Lung (tissue), 11 donors: ENCODE measurements at regions not wholly inside any gene's neighbourhood (a gene's known extent, or its start where the extent isn't known, plus 50 kb on each side); places are given as distances from the start of the nearest gene placed in this dataset.

ENCODE experiments used
- ATAC-seq: fragments of 200-7000 bp; cut with Tn5 transposase; one replicate; pipeline ENCODE4 v1.9.1; 2020; ENCODE audit warnings: moderate number of reproducible peaks; ENCODE audit not compliant: insufficient read depth, low FRiP score
- DNase-seq, 3 donors: peaks; one replicate each; pipeline ENCODE4 v3.0.0-alpha.2; 2013 to 2017
- H3K27ac ChIP-seq, 2 donors: one replicate each; pipeline ENCODE4 v1.5.1; 2013; ENCODE audit warnings: mild to moderate bottlenecking in 2 of 2, moderate library complexity in 2 of 2, control low read depth in 1 of 2, inconsistent platforms in 1 of 2, low read depth in 1 of 2, low read length in 1 of 2
- H3K27me3 ChIP-seq, 3 donors: one replicate each; pipeline ENCODE4 v1.5.1; 2013; ENCODE audit warnings: low read length in 2 of 3; ENCODE audit not compliant: control insufficient read depth in 3 of 3, insufficient read depth in 3 of 3
- H3K36me3 ChIP-seq, 4 donors: one replicate each; pipeline ENCODE4 v1.5.1; 2013; ENCODE audit warnings: low read length in 4 of 4, mild to moderate bottlenecking in 1 of 4, moderate library complexity in 1 of 4; ENCODE audit not compliant: control insufficient read depth in 4 of 4, insufficient read depth in 4 of 4
- H3K4me1 ChIP-seq, 5 donors: one replicate each; pipeline ENCODE4 v1.5.1; 2013; ENCODE audit warnings: low read length in 5 of 5, mild to moderate bottlenecking in 2 of 5, moderate library complexity in 1 of 5; ENCODE audit not compliant: control insufficient read depth in 5 of 5, insufficient read depth in 5 of 5
- H3K4me3 ChIP-seq: one replicate; pipeline ENCODE4 v1.5.1; 2013; ENCODE audit warnings: mild to moderate bottlenecking, control low read depth, moderate library complexity
- H3K9ac ChIP-seq, 2 donors: one replicate each; pipeline ENCODE4 v1.5.1; 2013; ENCODE audit warnings: low read length in 2 of 2, control low read depth in 1 of 2; ENCODE audit not compliant: insufficient read depth in 1 of 2
- H3K9me3 ChIP-seq, 4 donors: one replicate each; pipeline ENCODE4 v1.5.1; 2013; ENCODE audit warnings: low read length in 3 of 4, mild to moderate bottlenecking in 1 of 4, moderate library complexity in 1 of 4; ENCODE audit not compliant: control insufficient read depth in 4 of 4, insufficient read depth in 3 of 4
- WGBS, 2 donors: extraction: QIAGEN DNeasy Blood & Tissue Kit; methylation state at CpG; one replicate each; pipeline ENCODE4 v1.1.7; 2013; 5-methylcytosine and 5-hydroxymethylcytosine counted together
- TF ChIP-seq, protein P1 (sequence below): IDR thresholded peaks from 2 replicates; pipeline ENCODE4 v1.5.1; 2012; ENCODE audit warnings: mild to moderate bottlenecking; ENCODE audit errors: control extremely low read depth, extremely low read depth
- donor health status: control.
- donor health status: control.
- donor health status: Bipolar disorder and iron deficiency.
- donor health status: healthy.
- donor health status: DM: yes; HTN: yes; CAD: no.

DNA sequence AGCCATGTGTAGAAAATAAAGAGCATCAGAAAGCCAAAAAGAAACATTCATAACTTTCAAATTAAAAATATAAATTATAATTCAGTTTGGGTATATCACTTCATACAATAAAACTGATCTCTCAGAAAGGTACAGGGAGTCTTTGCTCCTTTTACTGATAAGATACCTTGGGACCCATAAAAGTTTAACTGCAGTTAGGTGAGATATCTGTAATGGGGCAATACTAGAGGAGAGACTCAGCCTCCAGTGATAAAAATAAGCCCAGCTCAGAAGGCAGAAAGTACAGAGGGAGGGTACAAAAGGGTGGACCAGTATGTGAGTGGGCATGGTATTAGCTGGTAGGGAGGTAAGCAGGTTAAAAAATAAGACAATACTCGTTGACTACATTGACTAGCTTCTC, 180.9 kb upstream of the AGTR2 start:
- ATAC-seq (no peak), DNase-seq (no peak)
- Histone ChIP-seq H3K9me3 (peaks cover 0 to 5% (median 0%) of the 10 kb centered on the region in 4 donors), H3K27ac (no peak overlapping the region), H3K9ac (no peak overlapping the region), H3K4me1 (no peaks in the 10 kb centered on the region), H3K4me3 (no peak overlapping the region), H3K36me3 (no peaks in the 10 kb centered on the region), H3K27me3 (peaks cover 4 to 35% (median 13%) of the 10 kb centered on the region in 3 donors)
- WGBS, 2 donors: 16 to 73% methylated on average over 1 of the region's 1 CpG
- TF ChIP-seq, protein P1, sequence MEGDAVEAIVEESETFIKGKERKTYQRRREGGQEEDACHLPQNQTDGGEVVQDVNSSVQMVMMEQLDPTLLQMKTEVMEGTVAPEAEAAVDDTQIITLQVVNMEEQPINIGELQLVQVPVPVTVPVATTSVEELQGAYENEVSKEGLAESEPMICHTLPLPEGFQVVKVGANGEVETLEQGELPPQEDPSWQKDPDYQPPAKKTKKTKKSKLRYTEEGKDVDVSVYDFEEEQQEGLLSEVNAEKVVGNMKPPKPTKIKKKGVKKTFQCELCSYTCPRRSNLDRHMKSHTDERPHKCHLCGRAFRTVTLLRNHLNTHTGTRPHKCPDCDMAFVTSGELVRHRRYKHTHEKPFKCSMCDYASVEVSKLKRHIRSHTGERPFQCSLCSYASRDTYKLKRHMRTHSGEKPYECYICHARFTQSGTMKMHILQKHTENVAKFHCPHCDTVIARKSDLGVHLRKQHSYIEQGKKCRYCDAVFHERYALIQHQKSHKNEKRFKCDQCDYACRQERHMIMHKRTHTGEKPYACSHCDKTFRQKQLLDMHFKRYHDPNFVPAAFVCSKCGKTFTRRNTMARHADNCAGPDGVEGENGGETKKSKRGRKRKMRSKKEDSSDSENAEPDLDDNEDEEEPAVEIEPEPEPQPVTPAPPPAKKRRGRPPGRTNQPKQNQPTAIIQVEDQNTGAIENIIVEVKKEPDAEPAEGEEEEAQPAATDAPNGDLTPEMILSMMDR: no peak

DNA sequence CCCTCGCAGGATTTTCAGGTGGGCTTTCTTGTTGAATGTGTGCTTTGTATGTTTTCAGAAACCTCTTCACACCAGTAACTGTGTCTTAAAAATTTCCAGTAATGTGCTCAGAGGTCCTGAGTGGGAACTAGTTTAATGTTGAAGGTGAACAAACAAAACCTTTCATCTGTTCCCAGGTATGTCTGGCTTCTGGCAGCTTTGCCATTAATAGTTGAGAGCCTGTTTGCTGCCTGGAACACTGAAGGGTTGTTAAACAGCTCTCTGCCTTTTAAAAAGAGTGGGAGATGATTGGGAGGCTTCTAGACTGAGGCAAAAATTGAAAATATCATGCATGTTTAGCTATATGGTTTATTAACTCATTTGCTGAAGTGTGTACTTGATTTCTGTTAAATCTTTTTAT, 161.2 kb upstream of the AGTR2 start:
- Histone ChIP-seq H3K9me3 (peaks cover 0 to 3% (median 0%) of the 10 kb centered on the region in 4 donors), H3K9ac (no peak overlapping the region), H3K4me3 (no peak overlapping the region), H3K4me1 (peaks cover 0 to 3% (median 0%) of the 10 kb centered on the region in 5 donors), H3K27me3 (peaks cover 0 to 54% (median 44%) of the 10 kb centered on the region in 3 donors), H3K36me3 (no peaks in the 10 kb centered on the region), H3K27ac (no peak overlapping the region)
- TF ChIP-seq, protein P1: no peak
- 57 to 79% methylated on average over 1 of the region's 1 CpG for WGBS, 2 donors
- DNase-seq (peak in 2 of 3 donors; percentile 23 to 67), ATAC-seq (peak; percentile 58)

GRCh38 chrX:116009861-116010710, 160.5 kb upstream of the AGTR2 start:
- no peak overlapping the region for H3K9ac ChIP-seq
- no peak overlapping the region for H3K4me3 ChIP-seq
- WGBS, 2 donors: 8 to 11% methylated on average over 8 of the region's 8 CpGs
- peaks cover 0 to 3% (median 0%) of the 10 kb centered on the region in 5 donors for H3K4me1 ChIP-seq
- peak overlapping the region in 1 of 2 donors; percentile 37 for H3K27ac ChIP-seq
- ATAC-seq: peak; percentile 57
- peaks cover 0 to 3% (median 0%) of the 10 kb centered on the region in 4 donors for H3K9me3 ChIP-seq
- DNase-seq: peak; percentile 61 to 77 (median 63)
- TF ChIP-seq, protein P1: no peak
- H3K36me3 ChIP-seq: no peaks in the 10 kb centered on the region
- H3K27me3 ChIP-seq: peaks cover 0 to 47% (median 36%) of the 10 kb centered on the region in 3 donors
